ENCODE measurements at regions not wholly inside any gene's neighbourhood (a gene's known extent, or its start where the extent isn't known, plus 50 kb on each side); places are given as distances from the start of the nearest gene placed in this dataset.

DNA sequence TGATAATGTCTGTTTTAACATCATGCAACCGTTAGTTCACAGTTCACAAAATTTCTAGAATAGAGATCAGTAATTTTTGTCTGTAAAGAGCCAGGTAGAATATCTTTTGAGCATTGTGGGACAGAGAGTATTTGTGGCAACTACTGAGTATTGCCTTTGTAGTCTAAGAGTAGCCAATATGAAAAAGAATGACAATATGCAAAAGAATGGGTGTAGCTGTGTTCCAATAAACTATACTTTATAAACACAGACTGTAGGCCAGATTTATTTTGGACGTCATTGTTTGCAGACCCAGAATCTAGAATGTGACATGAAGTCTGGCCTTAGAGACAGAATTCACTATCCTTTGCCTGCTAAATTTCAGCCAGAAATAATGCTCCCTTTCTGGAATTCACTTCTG lies 694.1 kb upstream of the MMS22L start:
- TF ChIP-seq CTCF (IDR thresholded peaks at IDR 0.05) (no peak), POLR2A (IDR thresholded peaks at IDR 0.05) (no peak)
